ENCODE measurements at regions not wholly inside any gene's neighbourhood (a gene's known extent, or its start where the extent isn't known, plus 50 kb on each side); places are given as distances from the start of the nearest gene placed in this dataset.

DNA sequence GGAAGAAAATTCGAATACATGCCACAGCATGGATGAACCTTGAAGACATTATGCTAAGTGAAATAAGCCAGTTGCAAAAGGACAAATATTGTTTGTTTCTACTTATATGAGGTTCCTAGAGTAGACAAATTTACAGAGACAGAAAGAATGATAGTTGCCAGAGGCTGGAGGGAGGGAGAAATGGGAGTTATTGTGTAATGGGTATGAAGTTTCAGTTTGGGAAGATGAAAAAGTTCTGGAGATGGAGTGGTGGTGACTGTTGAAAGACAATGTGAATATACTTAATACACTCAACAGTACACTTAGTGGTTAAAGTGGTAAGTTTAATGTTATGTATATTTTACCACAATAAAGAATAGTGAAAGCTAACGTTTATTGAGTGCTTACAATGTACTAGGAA lies 99.6 kb upstream of the SLC44A1 start:
- DNase-seq (ENCODE audit: low read depth, low spot score) = no peak

DNA sequence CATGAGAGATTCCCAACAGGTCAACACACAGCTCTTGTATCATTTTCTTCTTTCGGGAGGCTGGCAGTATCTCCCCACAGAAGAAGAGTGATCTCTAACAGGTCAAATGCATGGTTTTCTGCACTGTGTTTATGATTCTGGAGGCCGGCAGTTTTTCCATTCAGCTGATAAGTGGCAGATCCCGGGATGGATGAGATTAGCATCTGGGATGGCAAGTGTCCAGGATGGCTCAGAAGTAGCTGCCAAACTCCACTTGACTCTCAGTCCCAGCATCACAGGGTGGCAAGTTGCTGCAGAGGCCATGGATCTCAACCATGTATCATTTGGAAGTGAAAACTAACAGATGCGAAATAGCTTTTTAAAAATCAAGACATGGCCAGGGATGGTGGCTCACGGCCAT lies 97.8 kb upstream of the SLC44A1 start:
- DNase-seq (ENCODE audit: low read depth, low spot score) = no peak

DNA sequence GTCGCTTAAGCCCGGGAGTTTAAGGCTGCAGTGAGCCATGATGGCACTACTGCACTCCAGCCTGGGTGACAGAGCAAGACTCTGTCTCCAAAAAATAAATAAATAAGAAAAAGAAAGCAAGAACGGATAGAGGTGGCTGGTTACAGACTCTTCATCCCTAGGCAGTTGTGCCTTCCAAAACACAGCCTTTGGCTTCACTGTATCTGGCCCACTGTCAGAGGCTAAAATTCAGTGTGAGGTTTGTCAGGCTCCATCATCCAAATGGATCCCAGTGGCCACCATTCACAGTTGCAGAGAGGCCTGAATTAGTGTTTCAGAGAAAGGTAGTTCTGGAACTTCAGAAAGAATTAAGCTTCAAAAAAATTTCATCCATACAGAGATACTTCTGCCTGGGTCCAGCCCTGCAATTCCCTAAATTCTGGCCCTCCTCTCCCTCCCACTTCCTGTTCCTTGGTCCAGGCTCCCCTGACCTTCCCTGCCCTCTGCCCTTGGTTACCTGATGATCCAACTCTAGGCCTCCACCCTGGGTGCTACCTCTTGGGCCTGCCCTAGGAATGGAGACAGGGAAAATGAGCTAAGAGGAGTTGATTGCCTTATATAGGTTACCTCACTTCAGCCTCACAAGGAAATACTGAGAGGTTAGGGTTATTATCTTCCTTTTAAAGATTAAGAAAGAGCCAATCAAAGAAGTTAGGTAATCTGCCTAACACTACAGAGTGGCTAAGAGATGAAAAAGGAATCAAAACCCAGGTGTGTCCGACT lies 97.2 kb upstream of the SLC44A1 start:
- DNase-seq (ENCODE audit: low read depth, low spot score) = no peak

DNA sequence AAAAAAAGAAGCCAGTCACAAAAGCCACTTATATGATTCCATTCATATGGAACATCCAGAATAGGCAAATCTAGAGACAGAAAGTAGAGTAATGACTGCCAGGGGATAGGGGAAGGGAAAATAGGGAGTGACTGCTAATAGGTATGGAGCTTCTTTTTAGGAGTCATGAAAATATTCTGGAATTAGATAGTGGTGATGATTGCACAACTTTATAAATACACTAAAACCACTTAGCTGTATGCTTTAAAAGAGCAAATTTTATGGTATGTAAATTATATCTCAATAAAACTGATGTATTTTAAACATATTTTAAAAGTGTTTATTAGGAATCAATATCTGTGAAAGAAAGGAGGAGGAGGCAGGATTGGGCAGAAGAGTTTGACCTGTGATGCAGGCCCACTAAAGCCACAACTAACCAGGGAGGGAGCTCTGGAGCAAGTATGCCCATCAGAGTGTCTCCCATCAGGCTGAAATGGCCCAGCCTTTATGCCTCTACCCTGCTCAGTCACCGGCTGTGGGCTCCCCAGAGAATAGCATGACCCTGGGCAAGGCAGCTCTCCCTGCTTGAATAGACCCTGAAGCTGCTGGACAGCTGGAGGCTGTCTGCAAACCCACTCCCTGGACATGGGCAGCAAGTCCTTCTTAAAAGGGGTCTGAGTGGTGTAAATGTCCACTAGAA lies 96.0 kb upstream of the SLC44A1 start:
- no peak for DNase-seq (ENCODE audit: low read depth, low spot score)

DNA sequence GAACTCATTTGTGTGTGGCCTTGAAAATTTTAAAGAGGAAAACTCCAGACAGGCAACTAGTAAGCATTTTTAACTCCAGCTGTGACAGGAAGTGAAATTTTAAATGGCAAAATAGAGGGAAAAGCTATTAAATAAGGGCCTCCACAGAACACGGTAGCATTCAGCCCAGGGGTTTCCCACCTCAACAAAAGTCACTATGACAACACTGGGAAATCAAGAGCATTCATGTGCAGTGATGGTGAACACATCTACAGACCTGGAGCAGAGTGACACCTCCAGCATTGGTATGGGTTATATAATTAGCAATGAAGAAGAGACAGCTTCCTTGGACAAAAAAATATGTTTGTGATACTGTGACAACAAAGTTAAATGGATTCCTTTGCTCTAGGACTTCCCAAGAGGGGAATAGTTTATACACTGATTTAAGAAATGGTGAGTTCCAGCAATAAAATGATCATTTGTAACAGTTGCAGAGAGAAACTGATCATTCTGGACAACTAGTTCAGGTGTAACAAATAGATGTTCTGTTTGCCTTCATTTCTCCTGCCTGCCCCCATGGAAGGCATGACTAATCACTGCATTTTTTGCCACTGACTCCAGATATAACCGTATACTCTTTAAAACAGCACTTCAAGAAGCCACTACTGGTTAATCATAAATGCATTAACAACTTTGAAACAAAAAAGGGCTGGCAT lies 93.3 kb upstream of the SLC44A1 start:
- DNase-seq (ENCODE audit: low read depth, low spot score) = no peak

DNA sequence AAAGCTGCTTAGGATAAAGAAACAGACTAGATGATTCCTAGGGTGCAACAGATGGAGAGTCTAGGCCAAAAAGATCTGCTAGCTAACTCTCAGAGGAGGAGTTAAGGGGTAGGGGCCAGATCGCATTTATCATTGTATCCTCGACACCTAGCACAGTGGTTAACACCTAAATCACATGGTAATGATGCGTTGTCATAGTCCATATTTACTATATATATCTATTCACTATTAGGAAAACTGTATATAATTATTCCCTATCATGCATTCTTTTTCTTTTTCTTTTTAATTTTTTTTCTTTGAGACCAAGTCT lies 92.8 kb upstream of the SLC44A1 start:
- DNase-seq (ENCODE audit: low read depth, low spot score) = no peak

DNA sequence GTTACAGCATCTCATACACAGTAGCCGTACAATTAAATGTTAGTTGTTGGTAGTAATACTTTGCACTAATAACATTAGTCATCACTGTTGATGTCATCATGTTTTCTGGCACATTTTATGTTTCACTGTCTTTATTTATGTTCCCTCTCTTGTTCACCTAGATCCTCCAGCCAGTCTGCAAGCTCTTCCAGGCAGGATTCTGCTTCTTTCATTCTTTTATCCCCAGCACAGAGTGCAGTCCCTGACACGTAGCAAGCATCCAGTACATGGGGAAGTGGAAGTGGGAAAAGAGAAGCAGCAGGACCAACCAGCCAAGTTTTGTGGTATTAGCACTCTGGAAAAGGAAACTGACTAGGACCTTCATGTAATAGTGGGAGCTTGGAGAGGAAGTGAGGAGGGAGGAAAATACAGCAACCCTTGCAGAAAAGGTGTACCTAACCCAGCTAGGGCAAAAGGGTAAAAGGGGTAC lies 89.7 kb upstream of the SLC44A1 start:
- DNase-seq (ENCODE audit: low read depth, low spot score) = no peak

DNA sequence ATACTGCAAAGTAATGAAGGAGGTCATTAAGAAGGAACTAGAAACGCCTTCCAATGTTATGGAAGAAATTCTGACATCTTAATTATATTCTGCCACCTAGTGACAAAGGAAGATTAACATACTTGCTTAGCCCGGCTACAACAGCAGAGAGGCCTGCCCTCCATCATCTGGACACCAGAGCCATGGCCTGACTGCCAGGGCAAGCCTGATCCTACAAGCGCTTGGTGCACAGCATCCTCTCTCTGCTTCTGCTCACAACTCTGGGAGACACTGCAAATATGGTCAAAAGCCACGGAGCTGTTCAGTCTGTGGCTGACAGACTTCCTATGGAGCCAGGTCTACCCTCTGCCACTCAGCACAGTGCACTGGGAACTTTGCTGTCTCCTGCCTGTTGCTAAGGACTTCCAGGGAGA lies 87.3 kb upstream of the SLC44A1 start:
- DNase-seq (ENCODE audit: low read depth, low spot score) = no peak

DNA sequence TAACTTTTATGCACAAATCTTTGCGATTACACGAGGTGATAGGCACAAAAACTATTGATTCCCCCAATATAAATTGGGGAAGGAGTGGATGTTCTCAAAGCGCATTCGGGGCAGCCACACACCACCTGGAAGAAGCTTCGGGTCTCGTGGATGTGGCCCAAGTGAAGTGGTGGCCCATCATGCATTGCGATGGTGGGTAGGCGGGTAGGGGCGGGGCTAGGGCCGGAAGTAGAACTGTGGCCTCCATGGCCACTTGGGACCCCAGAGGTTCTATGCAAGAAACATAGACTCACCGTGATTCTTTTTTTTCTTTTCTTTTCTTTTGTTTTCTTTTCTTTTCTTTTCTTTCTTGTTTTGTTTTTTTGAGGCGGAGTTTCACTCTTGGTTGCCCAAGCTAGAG lies 86.4 kb upstream of the SLC44A1 start:
- DNase-seq (ENCODE audit: low read depth, low spot score) = no peak

DNA sequence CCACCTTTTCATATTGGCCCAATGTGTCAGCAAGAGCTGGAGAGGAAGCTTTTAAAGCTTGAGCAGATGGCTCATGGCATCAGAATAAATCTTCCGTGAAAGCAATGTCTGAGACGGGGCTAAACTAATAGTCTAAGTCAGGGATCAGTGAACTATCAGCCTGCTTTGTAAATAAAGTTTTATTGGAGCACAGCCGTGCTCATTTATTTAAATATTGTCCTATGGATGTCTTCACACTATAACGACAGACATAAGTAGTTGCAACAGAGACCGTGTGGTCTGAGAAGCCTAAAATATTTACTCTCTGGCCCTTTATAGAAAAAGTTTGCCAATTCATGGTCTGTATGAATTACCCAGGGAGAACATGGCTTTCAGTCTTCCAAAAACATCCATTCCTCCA lies 85.6 kb upstream of the SLC44A1 start:
- DNase-seq (ENCODE audit: low read depth, low spot score) = no peak

DNA sequence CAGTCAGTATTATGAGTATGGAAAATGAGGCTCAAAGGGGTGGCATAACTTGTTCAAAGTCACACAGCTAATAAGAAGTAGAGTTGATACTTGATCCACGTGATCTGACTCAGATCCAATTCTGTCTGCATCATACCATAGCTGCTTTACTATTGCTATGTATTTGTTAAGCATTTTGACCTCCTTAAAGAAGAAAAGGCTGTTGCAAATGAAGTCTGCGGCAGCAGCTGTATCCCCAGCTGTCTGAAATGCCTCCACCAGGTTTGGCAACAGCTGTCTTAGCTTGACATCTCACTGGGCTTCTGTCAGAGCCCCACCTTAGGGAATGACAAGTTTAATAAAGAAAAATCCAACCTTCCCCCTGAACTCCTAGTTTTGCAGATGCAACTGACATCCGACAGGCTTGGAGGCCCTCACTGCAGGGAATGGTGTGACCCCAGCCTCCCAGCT lies 75.6 kb upstream of the SLC44A1 start:
- no peak for DNase-seq (ENCODE audit: low read depth, low spot score)

DNA sequence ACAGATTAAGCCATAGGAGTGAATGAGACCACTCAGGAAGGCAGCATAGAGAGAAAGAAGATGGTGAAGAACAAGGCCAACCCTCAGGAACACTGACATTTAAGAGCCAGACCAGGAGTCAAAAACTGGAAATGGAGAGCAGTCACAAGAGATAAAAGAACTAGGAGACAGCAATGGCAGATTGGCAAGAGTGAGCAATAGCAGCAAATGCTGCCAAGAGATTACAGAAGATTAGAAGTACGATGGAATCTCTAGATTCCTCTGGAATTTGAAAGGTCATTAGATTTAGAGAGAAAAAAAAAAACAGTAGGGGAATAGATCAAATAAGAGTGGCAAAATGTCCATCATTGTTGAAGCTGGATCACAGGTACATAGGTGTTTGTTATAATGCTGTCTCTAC lies 73.4 kb upstream of the SLC44A1 start:
- no peak for DNase-seq (ENCODE audit: low read depth, low spot score)

DNA sequence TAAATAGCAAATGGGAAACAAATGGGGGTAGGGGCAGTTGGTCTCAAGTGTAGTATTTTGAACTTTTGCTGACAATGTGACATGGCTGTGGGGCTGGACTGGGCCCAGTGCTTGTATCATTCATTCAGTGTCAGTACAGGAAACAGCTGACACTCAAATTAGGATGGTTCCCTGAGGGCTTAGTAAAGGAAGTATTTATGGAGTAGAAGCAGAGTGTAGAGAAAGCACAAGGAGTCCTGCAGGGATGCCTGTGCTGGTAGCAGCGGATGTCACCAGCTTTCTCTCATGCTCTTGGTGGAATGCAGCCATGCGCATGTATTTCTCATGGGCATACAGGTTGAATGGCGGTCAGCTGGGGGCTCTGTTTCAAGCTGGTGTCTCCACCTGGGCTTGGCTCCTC lies 72.9 kb upstream of the SLC44A1 start:
- DNase-seq (ENCODE audit: low read depth, low spot score) = no peak

DNA sequence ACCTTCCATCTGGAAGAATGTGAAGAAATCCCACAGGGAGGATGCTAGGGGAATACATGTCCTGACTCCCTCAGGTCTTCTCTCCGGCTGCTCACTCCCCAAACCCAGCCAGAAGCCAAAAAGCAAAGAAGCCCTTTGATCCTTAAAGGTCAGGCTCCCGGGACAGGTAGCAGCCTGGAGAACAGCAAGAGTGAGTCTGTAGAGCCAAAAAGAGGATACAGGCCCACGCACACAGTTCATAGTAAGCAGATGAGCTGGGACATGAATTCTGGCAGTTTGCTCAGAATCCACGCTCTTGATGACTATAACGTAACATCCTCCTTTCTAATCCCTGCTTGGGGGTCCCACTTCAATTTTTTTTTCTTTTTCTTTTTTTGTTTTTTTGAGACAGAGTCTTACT lies 72.0 kb upstream of the SLC44A1 start:
- DNase-seq (ENCODE audit: low read depth, low spot score) = no peak

DNA sequence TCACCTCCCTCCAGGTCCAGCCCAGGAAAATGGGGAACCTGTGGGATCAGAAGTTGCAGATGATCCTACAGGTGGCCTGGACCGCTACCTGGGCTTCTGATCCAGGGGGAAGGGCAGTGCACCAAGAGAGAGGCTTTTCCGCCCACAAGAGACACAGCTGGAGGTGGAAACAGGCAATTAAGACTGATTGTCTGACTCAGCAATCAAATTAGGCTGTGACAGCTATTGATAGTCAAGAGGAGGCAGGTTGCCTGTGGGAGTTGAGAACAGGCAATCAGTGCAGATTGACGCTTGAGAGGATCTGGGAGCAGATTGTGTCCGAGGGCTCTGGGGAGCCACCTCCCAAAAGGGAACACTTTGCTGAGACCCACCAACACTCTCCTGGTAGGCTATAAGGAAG lies 71.1 kb upstream of the SLC44A1 start:
- no peak for DNase-seq (ENCODE audit: low read depth, low spot score)

DNA sequence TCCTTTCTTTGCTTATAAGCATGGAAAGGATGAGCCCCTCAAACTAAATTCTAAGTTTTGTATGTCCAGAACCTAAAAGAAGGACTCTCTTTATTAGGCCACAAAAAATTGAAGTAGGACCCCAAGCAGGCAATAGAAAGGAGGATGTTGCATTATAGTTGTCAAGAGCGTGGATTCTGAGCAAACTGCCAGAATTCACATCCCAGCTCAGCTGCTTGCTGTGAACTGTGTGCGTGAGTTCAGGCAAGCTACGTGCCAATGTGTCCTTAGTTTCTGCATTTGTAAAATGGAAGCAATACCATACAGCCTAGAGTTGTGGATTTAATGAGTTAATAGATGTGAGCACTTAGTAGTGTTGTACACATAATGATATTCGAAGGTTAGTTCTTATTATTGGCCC lies 70.6 kb upstream of the SLC44A1 start:
- DNase-seq (ENCODE audit: low read depth, low spot score) = no peak

DNA sequence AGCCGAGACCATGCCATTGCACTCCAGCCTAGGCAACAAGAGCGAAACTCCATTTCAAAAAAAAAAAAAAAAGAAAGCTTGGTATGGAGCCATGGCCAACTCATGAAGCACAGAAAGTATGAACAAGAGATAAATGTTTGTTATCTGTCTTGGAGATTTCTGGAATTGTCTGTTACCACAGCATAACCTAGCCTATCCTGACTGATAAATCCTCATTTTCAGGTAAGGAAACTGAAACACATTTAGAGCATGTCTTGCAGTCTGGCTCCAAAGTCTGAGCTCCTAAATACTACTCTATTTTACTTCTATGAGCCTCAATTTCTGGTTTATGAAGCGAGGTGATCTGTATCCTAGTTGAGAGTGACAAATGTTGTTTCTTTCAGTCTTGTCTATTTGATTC lies 68.3 kb upstream of the SLC44A1 start:
- DNase-seq (ENCODE audit: low read depth, low spot score) = no peak

DNA sequence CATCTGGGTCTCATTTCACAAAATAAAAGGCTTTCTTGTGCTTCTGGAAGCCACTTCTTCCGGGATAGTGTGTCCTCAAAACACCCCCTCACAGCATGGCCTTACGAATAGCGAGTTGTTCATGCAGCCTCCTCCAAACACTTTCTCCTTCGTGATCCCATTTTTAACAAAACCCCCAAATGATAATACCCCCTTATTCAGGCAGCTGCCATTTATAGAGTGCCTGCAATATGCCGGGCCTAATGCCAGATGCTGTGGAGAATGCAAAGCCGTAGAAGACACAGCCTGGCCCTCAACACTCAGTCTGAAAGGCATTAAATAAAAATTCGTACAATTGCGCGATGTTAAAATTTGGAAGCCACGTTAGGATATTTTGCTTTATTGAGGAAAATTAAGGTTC lies 66.4 kb upstream of the SLC44A1 start:
- DNase-seq (ENCODE audit: low read depth, low spot score) = no peak

DNA sequence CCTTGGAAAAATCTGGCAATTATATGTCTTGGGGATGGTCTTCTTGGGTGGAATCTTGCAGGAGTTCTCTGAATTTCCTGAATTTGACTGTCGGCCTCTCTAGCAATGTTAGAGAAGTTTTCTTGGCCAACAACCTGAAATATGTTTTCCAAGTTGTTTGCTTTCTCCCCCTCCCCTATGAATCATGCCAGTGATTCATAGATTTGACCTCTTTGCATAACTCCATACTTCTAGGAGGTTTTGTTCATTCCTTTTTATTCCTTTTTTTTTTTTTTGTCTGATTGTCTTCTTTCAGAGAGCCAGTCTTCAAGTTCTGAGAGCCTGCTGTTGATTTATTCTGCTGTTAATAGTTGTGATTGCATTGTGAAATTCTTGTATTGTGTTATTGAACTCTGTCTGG lies 56.7 kb upstream of the SLC44A1 start:
- DNase-seq (ENCODE audit: low read depth, low spot score) = peak; percentile 28

DNA sequence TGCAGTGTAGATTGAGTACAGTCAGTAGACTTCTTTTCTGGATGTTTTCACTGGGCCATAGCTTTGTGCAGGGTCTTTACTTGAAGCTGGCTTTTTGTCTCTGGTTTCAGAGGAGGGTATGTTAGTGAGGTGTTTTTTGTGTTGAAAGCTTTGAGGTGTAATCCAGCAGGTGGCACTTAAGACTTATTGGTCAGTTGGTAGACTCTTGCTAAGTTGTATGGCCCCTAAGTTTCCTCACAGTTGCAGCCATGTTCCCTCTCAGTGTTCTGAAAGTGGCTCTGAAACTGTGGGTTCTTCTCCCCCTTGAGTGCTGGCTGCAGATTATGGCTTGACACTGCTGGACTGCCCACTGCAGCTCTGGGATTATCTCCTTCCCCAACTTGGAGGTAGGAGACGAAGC lies 55.7 kb upstream of the SLC44A1 start:
- DNase-seq (ENCODE audit: low read depth, low spot score) = no peak

DNA sequence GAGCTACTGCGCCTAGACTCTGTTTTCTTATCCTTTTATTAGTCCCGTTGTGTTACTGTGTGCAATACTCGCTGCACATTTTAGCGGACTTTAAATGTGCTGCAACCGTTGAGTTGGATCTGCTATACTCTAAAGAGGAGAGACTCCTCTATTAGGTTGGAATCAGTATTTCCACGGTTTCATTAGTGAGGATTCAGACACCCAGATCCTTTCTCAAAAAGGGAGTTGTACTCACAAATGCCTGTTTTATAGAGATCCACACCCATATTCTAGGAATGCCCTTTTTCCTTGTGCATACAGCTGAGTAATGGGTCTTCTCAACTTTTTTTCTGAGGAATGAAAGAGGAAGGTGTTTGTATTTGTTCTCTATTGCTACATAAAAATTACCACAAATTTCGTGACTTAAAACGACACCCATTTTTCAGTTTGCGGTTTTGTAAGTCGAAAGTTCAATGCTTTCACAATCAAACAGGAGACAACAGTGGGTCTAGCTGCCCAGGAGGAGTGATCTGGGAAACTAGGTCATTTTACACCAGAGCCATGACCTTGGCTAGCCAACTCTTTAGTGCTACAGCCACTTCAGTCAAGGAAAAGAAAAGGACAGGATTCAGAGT lies 52.8 kb upstream of the SLC44A1 start:
- DNase-seq (ENCODE audit: low read depth, low spot score) = no peak

DNA sequence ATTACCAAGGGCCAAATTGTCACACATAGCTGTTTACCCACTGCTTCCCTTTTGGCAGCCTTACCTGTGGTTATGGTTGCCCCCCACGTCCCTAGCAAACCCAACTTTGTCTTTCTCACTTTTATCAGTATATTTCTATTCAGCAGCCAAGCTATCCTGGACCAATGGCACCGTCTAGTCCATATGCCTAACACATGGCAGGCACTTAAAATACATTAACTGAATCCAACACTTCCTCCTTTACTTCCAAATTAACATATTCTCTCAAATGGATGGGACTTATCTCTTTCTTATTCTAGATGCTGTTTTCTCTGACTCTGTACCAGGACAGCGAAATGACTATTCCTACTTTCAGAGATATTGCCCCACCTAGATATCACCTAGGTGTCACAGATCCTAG lies 50.9 kb upstream of the SLC44A1 start:
- DNase-seq (ENCODE audit: low read depth, low spot score) = no peak

DNA sequence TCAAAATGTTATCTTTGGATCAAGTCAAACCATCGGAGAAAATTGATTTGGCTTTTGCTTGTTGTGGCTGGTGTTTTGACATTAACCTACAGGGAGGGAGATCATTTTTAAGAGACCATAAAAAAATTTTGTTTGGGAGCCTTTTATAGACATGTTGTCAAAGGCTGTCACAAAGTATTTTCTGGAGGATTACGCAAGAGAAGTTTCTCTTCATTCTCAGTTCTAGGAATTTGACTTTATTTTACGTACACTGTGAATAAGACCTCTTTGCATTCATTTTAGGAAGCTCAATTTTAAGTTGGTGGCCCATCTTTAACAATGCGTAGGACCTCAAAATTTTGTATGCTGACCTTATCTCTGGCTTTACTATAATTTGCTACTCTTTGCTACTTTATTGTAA lies 50.2 kb upstream of the SLC44A1 start:
- no peak for DNase-seq (ENCODE audit: low read depth, low spot score)
